ENCODE measurements at regions not wholly inside any gene's neighbourhood (a gene's known extent, or its start where the extent isn't known, plus 50 kb on each side); places are given as distances from the start of the nearest gene placed in this dataset.
A peak's percentile ranks its signal among the peaks of the same experiment; 100 is the strongest.

GRCh38 chr6:34638834-34639736 lies 57.5 kb downstream of the ILRUN start:
- no peaks in the 10 kb centered on the region for H3K27me3 ChIP-seq (ENCODE audit: control insufficient read depth, insufficient read depth, low read length)
- POLR2A ChIA-PET: interaction anchor here (0.6 kb wide), 1 partner anchor 213 kb away, joined by 3 read pairs; no protein-coding TSS in a partner anchor
- no peak for DNase-seq (ENCODE audit: low read depth, low spot score)
- no peaks in the 10 kb centered on the region for H3K9me3 ChIP-seq (ENCODE audit: control insufficient read depth, insufficient read depth, low read length)
- H3K27ac ChIP-seq (ENCODE audit: low read depth, low read length): no peak overlapping the region
- CTCF ChIA-PET: interaction anchor here (0.5 to 1.2 kb wide), 3 partner anchors 11 to 475 kb away, joined by 3 to 10 read pairs (median 4); no protein-coding TSS in a partner anchor
- no peak overlapping the region for H3K4me3 ChIP-seq (ENCODE audit: low read depth, low read length)
- no peak for TF ChIP-seq CTCF (IDR thresholded peaks at IDR 0.05; ENCODE audit: low read depth, low read length)

- CTCF ChIA-PET: no interaction called here
These were observed 62.8 kb downstream of the ILRUN start for GRCh38 chr6:34633785-34634184.

GRCh38 chr6:34633256-34633655 lies 63.3 kb downstream of the ILRUN start:
- CTCF ChIA-PET: no interaction called here
- Histone ChIP-seq H3K4me3 (ENCODE audit: low read depth, low read length) (no peak overlapping the region), H3K9me3 (ENCODE audit: control insufficient read depth, insufficient read depth, low read length) (0 out of 2 replicates have a peak, but pooled peaks cover 3% of the 10 kb centered on the region), H3K27me3 (ENCODE audit: control insufficient read depth, insufficient read depth, low read length) (no peaks in the 10 kb centered on the region), H3K27ac (ENCODE audit: low read depth, low read length) (no peak overlapping the region)
- DNase-seq (ENCODE audit: low read depth, low spot score): no peak
- POLR2A ChIA-PET: no interaction called here
- TF ChIP-seq CTCF (IDR thresholded peaks at IDR 0.05; ENCODE audit: low read depth, low read length): no peak

More at GRCh38 chr6:34633785-34634184, 62.8 kb downstream of the ILRUN start:
- H3K27me3 ChIP-seq (ENCODE audit: control insufficient read depth, insufficient read depth, low read length): no peaks in the 10 kb centered on the region
- 0 out of 2 replicates have a peak, but pooled peaks cover 3% of the 10 kb centered on the region for H3K9me3 ChIP-seq (ENCODE audit: control insufficient read depth, insufficient read depth, low read length)
- no peak for DNase-seq (ENCODE audit: low read depth, low spot score)
- TF ChIP-seq CTCF (IDR thresholded peaks at IDR 0.05; ENCODE audit: low read depth, low read length): no peak
- no peak overlapping the region for H3K4me3 ChIP-seq (ENCODE audit: low read depth, low read length)
- H3K27ac ChIP-seq (ENCODE audit: low read depth, low read length): no peak overlapping the region
- POLR2A ChIA-PET: no interaction called here

- no peak overlapping the region for H3K4me3 ChIP-seq (ENCODE audit: low read depth, low read length)
- H3K27ac ChIP-seq (ENCODE audit: low read depth, low read length): peak overlapping the region; percentile 89
- no peak for TF ChIP-seq CTCF (IDR thresholded peaks at IDR 0.05; ENCODE audit: low read depth, low read length)
- no peaks in the 10 kb centered on the region for H3K27me3 ChIP-seq (ENCODE audit: control insufficient read depth, insufficient read depth, low read length)
- POLR2A ChIA-PET: no interaction called here
- CTCF ChIA-PET: no interaction called here
- DNase-seq (ENCODE audit: low read depth, low spot score): peak; percentile 83
- 0 out of 2 replicates have a peak, but pooled peaks cover 3% of the 10 kb centered on the region for H3K9me3 ChIP-seq (ENCODE audit: control insufficient read depth, insufficient read depth, low read length)
These were observed 66.5 kb downstream of the ILRUN start for GRCh38 chr6:34630040-34630439.

GRCh38 chr6:34627296-34627695 lies 69.3 kb downstream of the ILRUN start:
- no peak overlapping the region for H3K27ac ChIP-seq (ENCODE audit: low read depth, low read length)
- no peak for TF ChIP-seq CTCF (IDR thresholded peaks at IDR 0.05; ENCODE audit: low read depth, low read length)
- no peak overlapping the region for H3K4me3 ChIP-seq (ENCODE audit: low read depth, low read length)
- no peak for DNase-seq (ENCODE audit: low read depth, low spot score)
- 0 out of 2 replicates have a peak, but pooled peaks cover 3% of the 10 kb centered on the region for H3K9me3 ChIP-seq (ENCODE audit: control insufficient read depth, insufficient read depth, low read length)
- no peaks in the 10 kb centered on the region for H3K27me3 ChIP-seq (ENCODE audit: control insufficient read depth, insufficient read depth, low read length)
- ChIA-PET CTCF (no interaction called here), POLR2A (interaction anchor here (0.7 kb wide), 1 partner anchor 19 kb away, joined by 5 read pairs; no protein-coding TSS in a partner anchor)

Measured in AG04450 (cell line).